ENCODE measurements at regions not wholly inside any gene's neighbourhood (a gene's known extent, or its start where the extent isn't known, plus 50 kb on each side); places are given as distances from the start of the nearest gene placed in this dataset.

DNA sequence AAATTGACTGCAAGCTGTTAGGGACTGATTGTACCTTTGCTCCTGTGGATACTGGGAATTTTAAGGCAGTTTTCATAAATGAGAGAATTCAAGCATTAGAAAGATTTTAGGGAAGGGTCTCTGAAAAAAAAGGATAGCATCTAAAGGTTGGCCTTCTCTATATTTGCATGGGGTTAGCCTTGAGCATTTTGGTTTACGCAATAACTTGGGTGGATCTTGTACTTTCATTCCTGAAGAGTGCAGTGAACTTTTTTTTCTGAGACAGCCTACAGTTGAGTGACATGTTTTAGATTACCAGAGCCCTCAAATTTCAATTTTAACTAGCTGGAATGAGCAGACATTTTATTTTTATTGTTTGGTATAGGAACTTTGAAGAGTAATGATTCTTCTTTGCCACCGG, 91.6 kb upstream of the NR3C1 start (continued):
- TF ChIP-seq ZNF232 (CRISPR knock-in tag; IDR thresholded peaks at IDR 0.05; ENCODE audit: borderline replicate concordance) (no peak), FOXK2 (IDR thresholded peaks at IDR 0.05) (no peak), NCOA5 (CRISPR knock-in tag; IDR thresholded peaks at IDR 0.05) (no peak), ZFP41 (CRISPR knock-in tag; IDR thresholded peaks at IDR 0.05; ENCODE audit: borderline replicate concordance) (no peak), HMG20A (CRISPR knock-in tag; IDR thresholded peaks at IDR 0.05; ENCODE audit: borderline replicate concordance) (peak; percentile 61; the same call in 1 of the 2 replicates), ZNF30 (CRISPR knock-in tag; IDR thresholded peaks at IDR 0.05) (no peak), ZFP36 (IDR thresholded peaks at IDR 0.05; ENCODE audit: borderline replicate concordance, low read depth, low read length, partially characterized antibody) (no peak), MEF2D (CRISPR knock-in tag; IDR thresholded peaks at IDR 0.05) (no peak), ZNF432 (CRISPR knock-in tag; IDR thresholded peaks at IDR 0.05; ENCODE audit: borderline replicate concordance) (no peak), ZNF510 (CRISPR knock-in tag; IDR thresholded peaks at IDR 0.05; ENCODE audit: low read depth) (no peak), ZNF333 (CRISPR knock-in tag; IDR thresholded peaks at IDR 0.05; ENCODE audit: borderline replicate concordance) (no peak), ZNF607 (CRISPR knock-in tag; IDR thresholded peaks at IDR 0.05; ENCODE audit: borderline replicate concordance) (no peak), ZNF556 (CRISPR knock-in tag; IDR thresholded peaks at IDR 0.05; ENCODE audit: borderline replicate concordance) (no peak), KMT2A (CRISPR knock-in tag; IDR thresholded peaks at IDR 0.05) (no peak), CAMTA2 (CRISPR knock-in tag; IDR thresholded peaks at IDR 0.05; ENCODE audit: borderline replicate concordance) (no peak), BRCA1 (CRISPR knock-in tag; IDR thresholded peaks at IDR 0.05) (no peak), ZFP1 (CRISPR knock-in tag; IDR thresholded peaks at IDR 0.05) (no peak), ZNF746 (CRISPR knock-in tag; IDR thresholded peaks at IDR 0.05) (no peak), ZNF598 (CRISPR knock-in tag; IDR thresholded peaks at IDR 0.05; ENCODE audit: borderline replicate concordance) (no peak), ZMYM2 (CRISPR knock-in tag; IDR thresholded peaks at IDR 0.05) (no peak)
- TF ChIP-seq, protein P1, sequence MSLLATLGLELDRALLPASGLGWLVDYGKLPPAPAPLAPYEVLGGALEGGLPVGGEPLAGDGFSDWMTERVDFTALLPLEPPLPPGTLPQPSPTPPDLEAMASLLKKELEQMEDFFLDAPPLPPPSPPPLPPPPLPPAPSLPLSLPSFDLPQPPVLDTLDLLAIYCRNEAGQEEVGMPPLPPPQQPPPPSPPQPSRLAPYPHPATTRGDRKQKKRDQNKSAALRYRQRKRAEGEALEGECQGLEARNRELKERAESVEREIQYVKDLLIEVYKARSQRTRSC (CRISPR knock-in tag; IDR thresholded peaks at IDR 0.05; ENCODE audit: low read depth): no peak
- TF ChIP-seq, protein P2, sequence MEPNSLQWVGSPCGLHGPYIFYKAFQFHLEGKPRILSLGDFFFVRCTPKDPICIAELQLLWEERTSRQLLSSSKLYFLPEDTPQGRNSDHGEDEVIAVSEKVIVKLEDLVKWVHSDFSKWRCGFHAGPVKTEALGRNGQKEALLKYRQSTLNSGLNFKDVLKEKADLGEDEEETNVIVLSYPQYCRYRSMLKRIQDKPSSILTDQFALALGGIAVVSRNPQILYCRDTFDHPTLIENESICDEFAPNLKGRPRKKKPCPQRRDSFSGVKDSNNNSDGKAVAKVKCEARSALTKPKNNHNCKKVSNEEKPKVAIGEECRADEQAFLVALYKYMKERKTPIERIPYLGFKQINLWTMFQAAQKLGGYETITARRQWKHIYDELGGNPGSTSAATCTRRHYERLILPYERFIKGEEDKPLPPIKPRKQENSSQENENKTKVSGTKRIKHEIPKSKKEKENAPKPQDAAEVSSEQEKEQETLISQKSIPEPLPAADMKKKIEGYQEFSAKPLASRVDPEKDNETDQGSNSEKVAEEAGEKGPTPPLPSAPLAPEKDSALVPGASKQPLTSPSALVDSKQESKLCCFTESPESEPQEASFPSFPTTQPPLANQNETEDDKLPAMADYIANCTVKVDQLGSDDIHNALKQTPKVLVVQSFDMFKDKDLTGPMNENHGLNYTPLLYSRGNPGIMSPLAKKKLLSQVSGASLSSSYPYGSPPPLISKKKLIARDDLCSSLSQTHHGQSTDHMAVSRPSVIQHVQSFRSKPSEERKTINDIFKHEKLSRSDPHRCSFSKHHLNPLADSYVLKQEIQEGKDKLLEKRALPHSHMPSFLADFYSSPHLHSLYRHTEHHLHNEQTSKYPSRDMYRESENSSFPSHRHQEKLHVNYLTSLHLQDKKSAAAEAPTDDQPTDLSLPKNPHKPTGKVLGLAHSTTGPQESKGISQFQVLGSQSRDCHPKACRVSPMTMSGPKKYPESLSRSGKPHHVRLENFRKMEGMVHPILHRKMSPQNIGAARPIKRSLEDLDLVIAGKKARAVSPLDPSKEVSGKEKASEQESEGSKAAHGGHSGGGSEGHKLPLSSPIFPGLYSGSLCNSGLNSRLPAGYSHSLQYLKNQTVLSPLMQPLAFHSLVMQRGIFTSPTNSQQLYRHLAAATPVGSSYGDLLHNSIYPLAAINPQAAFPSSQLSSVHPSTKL (CRISPR knock-in tag; IDR thresholded peaks at IDR 0.05): peak; percentile 84
- TF ChIP-seq, protein P3, sequence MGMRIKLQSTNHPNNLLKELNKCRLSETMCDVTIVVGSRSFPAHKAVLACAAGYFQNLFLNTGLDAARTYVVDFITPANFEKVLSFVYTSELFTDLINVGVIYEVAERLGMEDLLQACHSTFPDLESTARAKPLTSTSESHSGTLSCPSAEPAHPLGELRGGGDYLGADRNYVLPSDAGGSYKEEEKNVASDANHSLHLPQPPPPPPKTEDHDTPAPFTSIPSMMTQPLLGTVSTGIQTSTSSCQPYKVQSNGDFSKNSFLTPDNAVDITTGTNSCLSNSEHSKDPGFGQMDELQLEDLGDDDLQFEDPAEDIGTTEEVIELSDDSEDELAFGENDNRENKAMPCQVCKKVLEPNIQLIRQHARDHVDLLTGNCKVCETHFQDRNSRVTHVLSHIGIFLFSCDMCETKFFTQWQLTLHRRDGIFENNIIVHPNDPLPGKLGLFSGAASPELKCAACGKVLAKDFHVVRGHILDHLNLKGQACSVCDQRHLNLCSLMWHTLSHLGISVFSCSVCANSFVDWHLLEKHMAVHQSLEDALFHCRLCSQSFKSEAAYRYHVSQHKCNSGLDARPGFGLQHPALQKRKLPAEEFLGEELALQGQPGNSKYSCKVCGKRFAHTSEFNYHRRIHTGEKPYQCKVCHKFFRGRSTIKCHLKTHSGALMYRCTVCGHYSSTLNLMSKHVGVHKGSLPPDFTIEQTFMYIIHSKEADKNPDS (CRISPR knock-in tag; IDR thresholded peaks at IDR 0.05): no peak
- TF ChIP-seq, protein P4, sequence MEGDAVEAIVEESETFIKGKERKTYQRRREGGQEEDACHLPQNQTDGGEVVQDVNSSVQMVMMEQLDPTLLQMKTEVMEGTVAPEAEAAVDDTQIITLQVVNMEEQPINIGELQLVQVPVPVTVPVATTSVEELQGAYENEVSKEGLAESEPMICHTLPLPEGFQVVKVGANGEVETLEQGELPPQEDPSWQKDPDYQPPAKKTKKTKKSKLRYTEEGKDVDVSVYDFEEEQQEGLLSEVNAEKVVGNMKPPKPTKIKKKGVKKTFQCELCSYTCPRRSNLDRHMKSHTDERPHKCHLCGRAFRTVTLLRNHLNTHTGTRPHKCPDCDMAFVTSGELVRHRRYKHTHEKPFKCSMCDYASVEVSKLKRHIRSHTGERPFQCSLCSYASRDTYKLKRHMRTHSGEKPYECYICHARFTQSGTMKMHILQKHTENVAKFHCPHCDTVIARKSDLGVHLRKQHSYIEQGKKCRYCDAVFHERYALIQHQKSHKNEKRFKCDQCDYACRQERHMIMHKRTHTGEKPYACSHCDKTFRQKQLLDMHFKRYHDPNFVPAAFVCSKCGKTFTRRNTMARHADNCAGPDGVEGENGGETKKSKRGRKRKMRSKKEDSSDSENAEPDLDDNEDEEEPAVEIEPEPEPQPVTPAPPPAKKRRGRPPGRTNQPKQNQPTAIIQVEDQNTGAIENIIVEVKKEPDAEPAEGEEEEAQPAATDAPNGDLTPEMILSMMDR (CRISPR knock-in tag; IDR thresholded peaks at IDR 0.05): no peak

All from HepG2 (cell line).